GM21367 (cell line): ENCODE measurements at regions not wholly inside any gene's neighbourhood (a gene's known extent, or its start where the extent isn't known, plus 50 kb on each side); places are given as distances from the start of the nearest gene placed in this dataset.

Source experiments
- ATAC-seq: cut with Tn5 transposase; IDR thresholded peaks from one replicate; pipeline ENCODE4 v1.9.1; 2021; ENCODE audit not compliant: unreplicated experiment

GRCh38 chr5:115378754-115379153 lies 82.3 kb upstream of the CCDC112 start:
- ATAC-seq: no peak

GRCh38 chr5:115377468-115378217 lies 81.2 kb upstream of the CCDC112 start:
- peak; percentile 46 for ATAC-seq

- ATAC-seq: no peak
These were observed 79.4 kb upstream of the CCDC112 start for GRCh38 chr5:115375893-115376292.

GRCh38 chr5:115374057-115374775 lies 77.8 kb upstream of the CCDC112 start:
- no peak for ATAC-seq

- no peak for ATAC-seq
These were observed 75.7 kb upstream of the CCDC112 start for GRCh38 chr5:115372146-115372545.

GRCh38 chr5:115369430-115370144 lies 73.1 kb upstream of the CCDC112 start:
- ATAC-seq: no peak

- no peak for ATAC-seq
These were observed 69.8 kb upstream of the CCDC112 start for GRCh38 chr5:115366223-115366622.

GRCh38 chr5:115363879-115364278 lies 67.4 kb upstream of the CCDC112 start:
- no peak for ATAC-seq

GRCh38 chr5:115360046-115360685 lies 63.7 kb upstream of the CCDC112 start:
- ATAC-seq: no peak

- no peak for ATAC-seq
These were observed 59.4 kb upstream of the CCDC112 start for GRCh38 chr5:115355767-115356381.

- ATAC-seq: no peak
These were observed 58.6 kb upstream of the CCDC112 start for GRCh38 chr5:115355095-115355494.

- ATAC-seq: no peak
These were observed 57.8 kb upstream of the CCDC112 start for GRCh38 chr5:115354246-115354645.

- ATAC-seq: no peak
These were observed 56.1 kb upstream of the CCDC112 start for GRCh38 chr5:115352571-115352970.

- ATAC-seq: no peak
These were observed 55.1 kb upstream of the CCDC112 start for GRCh38 chr5:115351356-115352195.

- ATAC-seq: no peak
These were observed 54.4 kb upstream of the CCDC112 start for GRCh38 chr5:115350894-115351293.

GRCh38 chr5:115349001-115349817 lies 52.8 kb upstream of the CCDC112 start:
- ATAC-seq: peak; percentile 52

- no peak for ATAC-seq
These were observed 51.7 kb upstream of the CCDC112 start for GRCh38 chr5:115348175-115348574.
